H1 (cell line): ENCODE measurements at regions not wholly inside any gene's neighbourhood (a gene's known extent, or its start where the extent isn't known, plus 50 kb on each side); places are given as distances from the start of the nearest gene placed in this dataset.

ENCODE experiments used
- CTCF ChIA-PET: fragments of 300-600 bp; sonication (Branson Sonifier 250); formaldehyde crosslinking; loops from one replicate; lab custom pipeline; 2021; ENCODE audit not compliant: partially characterized antibody; lab: Charles Lee
- POLR2A ChIA-PET: fragments of 300-600 bp; sonication (Branson Sonifier 250); formaldehyde crosslinking; loops from one replicate; lab custom pipeline; 2021; ENCODE audit warnings: inconsistent platforms; ENCODE audit not compliant: partially characterized antibody; lab: Charles Lee
- DNase-seq, 2 experiments: peaks; one replicate each; pipeline versions ENCODE4 v3.0.0 to v3.0.0-alpha.2; 2010 to 2022; ENCODE audit warnings: low spot score in 2 of 2, low read depth in 1 of 2, mixed read lengths in 1 of 2
- FAIRE-seq: peaks from 2 replicates; lab custom pipeline; 2011; peaks lifted over from hg19 to GRCh38; lab: Jason Lieb, UNC
- H2AFZ ChIP-seq: 2 replicates; pipeline ENCODE4 v1.8.1; 2012; ENCODE audit warnings: low read length, inconsistent platforms
- H2AK5ac ChIP-seq: 2 replicates; pipeline ENCODE4 v1.6.1; 2013; ENCODE audit warnings: low read depth, low read length
- H2BK120ac ChIP-seq: replicated peaks from 2 replicates; pipeline ENCODE3; 2013; ENCODE audit warnings: low read depth, low read length, inconsistent platforms
- H2BK12ac ChIP-seq: 2 replicates; pipeline ENCODE4 v1.6.1; 2013; ENCODE audit warnings: low read depth, low read length
- H2BK15ac ChIP-seq: 2 replicates; pipeline ENCODE4 v1.6.1; 2013; ENCODE audit warnings: low read length
- H2BK20ac ChIP-seq: 2 replicates; pipeline ENCODE4 v1.6.1; 2013; ENCODE audit warnings: low read length
- H2BK5ac ChIP-seq: 2 replicates; pipeline ENCODE4 v1.6.1; 2013; ENCODE audit warnings: low read depth, low read length
- H3K14ac ChIP-seq: 2 replicates; pipeline ENCODE4 v1.6.1; 2013; ENCODE audit warnings: inconsistent platforms; ENCODE audit not compliant: insufficient read length
- H3K18ac ChIP-seq: 2 replicates; pipeline ENCODE4 v1.6.1; 2013; ENCODE audit warnings: low read length; ENCODE audit errors: extremely low read depth
- H3K23ac ChIP-seq: 2 replicates; pipeline ENCODE4 v1.6.1; 2013; ENCODE audit warnings: inconsistent platforms; ENCODE audit not compliant: insufficient read length
- H3K23me2 ChIP-seq: 2 replicates; pipeline ENCODE4 v1.6.1; 2013; ENCODE audit warnings: low read depth, low read length
- H3K27ac ChIP-seq: 2 replicates; pipeline ENCODE4 v1.6.1; 2011; ENCODE audit warnings: low read depth, low read length, inconsistent platforms
- H3K27me3 ChIP-seq, 4 experiments: replicated peaks in 1 of 4; 1 replicate in 1 of 4; 2 replicates in 3 of 4; pipeline versions ENCODE4 v1.6.1 to v1.8.1; 2011 to 2013; ENCODE audit warnings: low read length in 3 of 4, mild to moderate bottlenecking in 3 of 4, inconsistent platforms in 2 of 4, mixed read lengths in 2 of 4, moderate library complexity in 1 of 4; ENCODE audit not compliant: control insufficient read depth in 3 of 4, insufficient read depth in 3 of 4; ENCODE audit errors: extremely low read depth in 1 of 4
- H3K36me3 ChIP-seq, 4 experiments: 2 replicates each; pipeline versions ENCODE4 v1.6.1 to v1.8.1; 2011 to 2013; ENCODE audit warnings: mild to moderate bottlenecking in 4 of 4, low read length in 3 of 4, moderate library complexity in 2 of 4, control low read depth in 1 of 4, inconsistent platforms in 1 of 4; ENCODE audit not compliant: insufficient read depth in 4 of 4, control insufficient read depth in 2 of 4
- H3K4ac ChIP-seq: replicated peaks from 2 replicates; pipeline ENCODE3; 2013; ENCODE audit warnings: low read length, low read depth, mixed read lengths, inconsistent platforms; ENCODE audit not compliant: insufficient read length
- H3K4me1 ChIP-seq, 4 experiments: replicated peaks in 1 of 4; 1 replicate in 1 of 4; 2 replicates in 3 of 4; pipeline versions ENCODE4 v1.6.1 to v1.8.1; 2011 to 2013; ENCODE audit warnings: low read length in 3 of 4, inconsistent platforms in 2 of 4, mixed read lengths in 1 of 4; ENCODE audit not compliant: insufficient read depth in 4 of 4, control insufficient read depth in 3 of 4
- H3K4me2 ChIP-seq, 2 experiments: 2 replicates each; pipeline versions ENCODE4 v1.6.1 to v1.8.1; 2011 to 2013; ENCODE audit warnings: low read depth in 2 of 2, low read length in 2 of 2, control low read depth in 1 of 2, inconsistent platforms in 1 of 2, mild to moderate bottlenecking in 1 of 2; ENCODE audit not compliant: insufficient read depth in 1 of 2
- H3K4me3 ChIP-seq, 4 experiments: fragments of 200-600, 300-600 bp in 1 of 4; sonication (generic), shearing (Covaris generic), sonication (Bioruptor Twin) in 1 of 4; 2 replicates each; pipeline versions ENCODE4 v1.5.1 to v1.8.1; 2011 to 2016; ENCODE audit warnings: low read length in 4 of 4, low read depth in 3 of 4, control low read depth in 2 of 4, inconsistent platforms in 2 of 4, mild to moderate bottlenecking in 2 of 4, mixed read lengths in 1 of 4, moderate library complexity in 1 of 4; ENCODE audit not compliant: insufficient read depth in 2 of 4; ENCODE audit errors: extremely low read depth in 1 of 4
- H3K56ac ChIP-seq: replicated peaks from 2 replicates; pipeline ENCODE3; 2013; ENCODE audit warnings: low read depth, mild to moderate bottlenecking, mixed read lengths, low read length, inconsistent platforms; ENCODE audit not compliant: insufficient read length
- H3K79me1 ChIP-seq: 2 replicates; pipeline ENCODE4 v1.6.1; 2013; ENCODE audit warnings: low read depth, low read length, control low read depth
- H3K79me2 ChIP-seq, 2 experiments: 2 replicates each; pipeline versions ENCODE4 v1.6.1 to v1.8.1; 2012 to 2013; ENCODE audit warnings: low read length in 2 of 2, mild to moderate bottlenecking in 2 of 2, inconsistent platforms in 1 of 2; ENCODE audit not compliant: insufficient read depth in 2 of 2, control insufficient read depth in 1 of 2
- H3K9ac ChIP-seq, 4 experiments: replicated peaks in 1 of 4; 1 replicate in 1 of 4; 2 replicates in 3 of 4; pipeline versions ENCODE4 v1.6.1 to v1.8.1; 2011 to 2013; ENCODE audit warnings: low read depth in 3 of 4, low read length in 3 of 4, control low read depth in 2 of 4, mild to moderate bottlenecking in 2 of 4, moderate library complexity in 2 of 4, inconsistent platforms in 1 of 4; ENCODE audit errors: extremely low read depth in 1 of 4
- H3K9me3 ChIP-seq, 2 experiments: 2 replicates each; pipeline versions ENCODE4 v1.6.1 to v1.8.1; 2012 to 2013; ENCODE audit warnings: mild to moderate bottlenecking in 2 of 2, moderate library complexity in 2 of 2, control low read depth in 1 of 2, inconsistent platforms in 1 of 2, low read depth in 1 of 2, low read length in 1 of 2, mixed read lengths in 1 of 2; ENCODE audit not compliant: insufficient read depth in 2 of 2
- H4K20me1 ChIP-seq, 2 experiments: replicated peaks in 1 of 2; 2 replicates each; pipeline versions ENCODE3 to v1.8.1; 2011 to 2013; ENCODE audit warnings: inconsistent platforms in 2 of 2, low read length in 2 of 2, mild to moderate bottlenecking in 1 of 2; ENCODE audit not compliant: insufficient read depth in 2 of 2, control insufficient read depth in 1 of 2
- H4K5ac ChIP-seq: 2 replicates; pipeline ENCODE4 v1.6.1; 2013; ENCODE audit warnings: low read length, low read depth, mixed read lengths, inconsistent platforms; ENCODE audit not compliant: insufficient read length
- H4K8ac ChIP-seq: 2 replicates; pipeline ENCODE4 v1.8.0; 2013; ENCODE audit warnings: mild to moderate bottlenecking, moderate library complexity, low read length, inconsistent platforms; ENCODE audit not compliant: insufficient read depth; ENCODE audit errors: extremely low read depth
- H4K91ac ChIP-seq: replicated peaks from 2 replicates; pipeline ENCODE3; 2013; ENCODE audit warnings: low read length, mixed read lengths, inconsistent platforms; ENCODE audit not compliant: insufficient read length
- CTBP2 ChIP-seq: IDR thresholded peaks from 2 replicates; pipeline ENCODE4 v1.7.0; 2011; ENCODE audit warnings: borderline replicate concordance, mild to moderate bottlenecking, moderate library complexity, mixed read lengths, low read length; ENCODE audit not compliant: insufficient read depth, insufficient read length
- PHF8 ChIP-seq: fragments of 200-600 bp; sonication (generic); conservative IDR thresholded peaks from 2 replicates; pipeline ENCODE4 v1.7.1; 2012; ENCODE audit warnings: low read depth, mild to moderate bottlenecking, inconsistent platforms, low read length, moderate library complexity
- POLR2A ChIP-seq, 2 experiments: IDR thresholded peaks; 1 replicate in 1 of 2; 2 replicates in 1 of 2; pipeline ENCODE4 v1.6.1; 2011; ENCODE audit warnings: low read depth in 2 of 2, low read length in 2 of 2, mild to moderate bottlenecking in 2 of 2; ENCODE audit errors: control extremely low read depth in 1 of 2
- RFX5 ChIP-seq: IDR thresholded peaks from 2 replicates; pipeline ENCODE4 v1.6.1; 2011; ENCODE audit warnings: low read depth, low read length, improper control_type of control experiment, borderline replicate concordance
- TCF12 ChIP-seq: IDR thresholded peaks from 2 replicates; pipeline ENCODE4 v1.6.1; 2011; ENCODE audit warnings: low read depth, mild to moderate bottlenecking, low read length
- WGBS, 2 experiments: shearing (Covaris generic) in 1 of 2; methylation state at CpG; one replicate each; pipeline versions ENCODE4 v1.1.6 to v1.1.7; 2013 to 2015; ENCODE audit warnings: low lambda C conversion rate in 2 of 2, mixed read lengths in 2 of 2, inconsistent platforms in 1 of 2, low coverage in 1 of 2, missing lambda C conversion rate in 1 of 2; ENCODE audit not compliant: insufficient replicate concordance in 2 of 2, insufficient coverage in 1 of 2, insufficient read length in 1 of 2; ENCODE audit errors: extremely low coverage in 1 of 2, missing lambda C conversion rate in 1 of 2; 5-methylcytosine and 5-hydroxymethylcytosine counted together
- TF ChIP-seq, protein P1 (sequence below): IDR thresholded peaks from 2 replicates; pipeline ENCODE4 v1.6.1; 2012; ENCODE audit warnings: low read length, inconsistent platforms

DNA sequence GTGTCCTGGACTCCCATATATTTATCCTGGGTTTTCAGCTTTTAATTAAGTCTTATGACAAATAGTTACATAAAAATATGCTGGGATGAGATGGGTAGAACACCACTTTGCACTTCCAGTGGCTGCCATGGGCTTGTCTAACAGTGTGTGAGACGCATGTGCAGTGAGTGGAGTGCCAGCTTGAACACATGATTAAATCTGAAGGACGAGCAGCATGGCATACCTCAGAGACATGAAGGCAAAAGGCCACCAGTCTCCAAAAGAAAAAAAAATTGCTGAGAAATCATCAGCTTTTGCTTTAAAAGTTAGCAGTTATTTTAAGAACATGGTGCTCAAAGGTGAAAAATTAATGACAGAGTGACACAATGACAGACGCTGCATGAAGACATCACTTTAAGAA, 139.0 kb upstream of the ADCY1 start:
- CTCF ChIA-PET = interaction anchor here (0.9 kb wide), 1 partner anchor 18 kb away, joined by 3 read pairs; no protein-coding TSS in a partner anchor
- no peak for FAIRE-seq

More for the DNA sequence above, 139.0 kb upstream of the ADCY1 start:
- H3K79me2 ChIP-seq = no peaks in the 10 kb centered on the region
- no peak overlapping the region for H3K18ac ChIP-seq
- H2BK20ac ChIP-seq = no peak overlapping the region
- no peak overlapping the region for H2BK12ac ChIP-seq
- POLR2A ChIA-PET = no interaction called here
- no peaks in the 10 kb centered on the region for H3K36me3 ChIP-seq
- no peak overlapping the region for H2AFZ ChIP-seq
- TF ChIP-seq PHF8 (no peak), TCF12 (no peak), POLR2A (IDR thresholded peaks at IDR 0.05; ENCODE audit: control extremely low read depth in 1 of 2, low read depth in 2 of 2, low read length in 2 of 2) (no peak), RFX5 (no peak), CTBP2 (no peak)
- TF ChIP-seq, protein P1, sequence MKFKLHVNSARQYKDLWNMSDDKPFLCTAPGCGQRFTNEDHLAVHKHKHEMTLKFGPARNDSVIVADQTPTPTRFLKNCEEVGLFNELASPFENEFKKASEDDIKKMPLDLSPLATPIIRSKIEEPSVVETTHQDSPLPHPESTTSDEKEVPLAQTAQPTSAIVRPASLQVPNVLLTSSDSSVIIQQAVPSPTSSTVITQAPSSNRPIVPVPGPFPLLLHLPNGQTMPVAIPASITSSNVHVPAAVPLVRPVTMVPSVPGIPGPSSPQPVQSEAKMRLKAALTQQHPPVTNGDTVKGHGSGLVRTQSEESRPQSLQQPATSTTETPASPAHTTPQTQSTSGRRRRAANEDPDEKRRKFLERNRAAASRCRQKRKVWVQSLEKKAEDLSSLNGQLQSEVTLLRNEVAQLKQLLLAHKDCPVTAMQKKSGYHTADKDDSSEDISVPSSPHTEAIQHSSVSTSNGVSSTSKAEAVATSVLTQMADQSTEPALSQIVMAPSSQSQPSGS = no peak
- no peak overlapping the region for H2BK5ac ChIP-seq
- H4K8ac ChIP-seq = no peak overlapping the region
- H4K5ac ChIP-seq = no peak overlapping the region
- no peak overlapping the region for H4K91ac ChIP-seq
- DNase-seq = no peak
- H3K4ac ChIP-seq = no peak overlapping the region
- no peak overlapping the region for H3K9ac ChIP-seq
- no peak overlapping the region for H3K23ac ChIP-seq
- H3K14ac ChIP-seq = no peak overlapping the region
- no peak overlapping the region for H2BK120ac ChIP-seq
- H3K23me2 ChIP-seq = no peaks in the 10 kb centered on the region; the same call in 1 of the 2 replicates
- no peaks in the 10 kb centered on the region for H3K27me3 ChIP-seq
- H3K4me1 ChIP-seq = peaks cover 0 to 4% (median 0%) of the 10 kb centered on the region in 4 experiments; a peak in 1 of 7 replicates
- H4K20me1 ChIP-seq = no peaks in the 10 kb centered on the region
- no peak overlapping the region for H2BK15ac ChIP-seq
- no peak overlapping the region for H3K27ac ChIP-seq
- no peak overlapping the region for H2AK5ac ChIP-seq
- 93% methylated on average over 3 of the region's 3 CpGs; no CpG with 5 or more reads in 1 of the 2 experiments for WGBS, 2 experiments
- no peaks in the 10 kb centered on the region for H3K79me1 ChIP-seq
- no peak overlapping the region for H3K4me3 ChIP-seq
- H3K9me3 ChIP-seq = no peaks in the 10 kb centered on the region
- no peak overlapping the region for H3K4me2 ChIP-seq
- no peak overlapping the region for H3K56ac ChIP-seq
